C4-2B (cell line): ENCODE measurements at regions not wholly inside any gene's neighbourhood (a gene's known extent, or its start where the extent isn't known, plus 50 kb on each side); places are given as distances from the start of the nearest gene placed in this dataset.
A peak's percentile ranks its signal among the peaks of the same experiment; 100 is the strongest.

Source experiments
- H3K27ac ChIP-seq: fragments of 450-650 bp; 2 replicates; pipeline ENCODE4 v1.5.1; 2017
- ZFX ChIP-seq: fragments of 450-650 bp; IDR thresholded peaks from 2 replicates; pipeline ENCODE4 v1.6.1; 2017
- TF ChIP-seq, protein P1 (sequence below): fragments of 450-650 bp; conservative IDR thresholded peaks from 2 replicates; pipeline ENCODE4 v1.5.1; 2017; ENCODE audit warnings: mild to moderate bottlenecking

- TF ChIP-seq, protein P1, sequence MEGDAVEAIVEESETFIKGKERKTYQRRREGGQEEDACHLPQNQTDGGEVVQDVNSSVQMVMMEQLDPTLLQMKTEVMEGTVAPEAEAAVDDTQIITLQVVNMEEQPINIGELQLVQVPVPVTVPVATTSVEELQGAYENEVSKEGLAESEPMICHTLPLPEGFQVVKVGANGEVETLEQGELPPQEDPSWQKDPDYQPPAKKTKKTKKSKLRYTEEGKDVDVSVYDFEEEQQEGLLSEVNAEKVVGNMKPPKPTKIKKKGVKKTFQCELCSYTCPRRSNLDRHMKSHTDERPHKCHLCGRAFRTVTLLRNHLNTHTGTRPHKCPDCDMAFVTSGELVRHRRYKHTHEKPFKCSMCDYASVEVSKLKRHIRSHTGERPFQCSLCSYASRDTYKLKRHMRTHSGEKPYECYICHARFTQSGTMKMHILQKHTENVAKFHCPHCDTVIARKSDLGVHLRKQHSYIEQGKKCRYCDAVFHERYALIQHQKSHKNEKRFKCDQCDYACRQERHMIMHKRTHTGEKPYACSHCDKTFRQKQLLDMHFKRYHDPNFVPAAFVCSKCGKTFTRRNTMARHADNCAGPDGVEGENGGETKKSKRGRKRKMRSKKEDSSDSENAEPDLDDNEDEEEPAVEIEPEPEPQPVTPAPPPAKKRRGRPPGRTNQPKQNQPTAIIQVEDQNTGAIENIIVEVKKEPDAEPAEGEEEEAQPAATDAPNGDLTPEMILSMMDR: no peak
- no peak for TF ChIP-seq ZFX
- H3K27ac ChIP-seq: no peak overlapping the region
These were observed 449.1 kb downstream of the MN1 start for GRCh38 chr22:27352426-27352825.

DNA sequence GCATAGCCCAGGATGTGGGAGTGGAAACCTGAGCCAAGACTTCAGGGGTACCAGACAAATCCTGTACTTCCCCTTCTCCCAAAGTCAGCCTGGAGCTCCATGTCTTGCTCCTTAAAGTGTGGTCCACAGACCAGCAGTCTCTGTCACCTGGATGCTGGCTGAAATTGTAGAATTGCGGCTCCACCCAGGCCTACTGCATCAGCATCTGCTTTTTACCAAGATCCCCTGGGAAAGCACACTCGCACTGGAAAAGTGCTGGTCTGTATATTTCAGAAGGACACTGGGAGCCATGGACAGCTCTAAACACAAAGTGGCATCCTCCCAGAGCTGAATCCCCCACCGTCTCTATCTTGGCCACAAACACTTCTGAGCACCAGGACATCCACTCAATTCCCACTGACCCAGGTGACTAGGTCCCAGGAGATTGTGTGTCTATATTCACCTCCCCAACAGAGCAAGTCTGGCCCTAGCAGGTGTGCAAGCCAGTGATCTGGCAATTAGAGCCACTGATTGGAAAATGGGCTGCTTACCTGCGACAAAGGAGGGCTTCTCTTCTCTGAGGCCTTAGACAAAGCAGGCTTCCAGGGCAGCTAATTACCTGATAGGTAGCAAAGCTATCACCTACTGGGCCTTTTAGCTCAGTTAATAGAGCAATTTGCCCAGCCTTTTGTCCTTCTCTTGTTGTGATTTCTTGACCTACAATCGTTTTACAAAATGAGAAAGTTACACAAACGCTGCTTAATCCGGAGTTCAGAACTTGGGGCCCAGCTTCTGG lies 443.3 kb downstream of the MN1 start:
- TF ChIP-seq, protein P1: no peak
- no peak for TF ChIP-seq ZFX
- H3K27ac ChIP-seq: no peak overlapping the region

GRCh38 chr22:27370269-27370668 lies 431.3 kb downstream of the MN1 start:
- TF ChIP-seq, protein P1: no peak
- no peak for TF ChIP-seq ZFX
- no peak overlapping the region for H3K27ac ChIP-seq

GRCh38 chr22:27370987-27371386 lies 430.6 kb downstream of the MN1 start:
- no peak overlapping the region for H3K27ac ChIP-seq
- no peak for TF ChIP-seq ZFX
- TF ChIP-seq, protein P1: no peak

GRCh38 chr22:27372364-27372763 lies 429.2 kb downstream of the MN1 start:
- TF ChIP-seq ZFX: no peak
- TF ChIP-seq, protein P1: no peak
- no peak overlapping the region for H3K27ac ChIP-seq

GRCh38 chr22:27372969-27373670 lies 428.4 kb downstream of the MN1 start:
- peak overlapping the region; percentile 32 for H3K27ac ChIP-seq
- TF ChIP-seq, protein P1: peak; percentile 29
- no peak for TF ChIP-seq ZFX
